K562 (cell line): ENCODE measurements at regions not wholly inside any gene's neighbourhood (a gene's known extent, or its start where the extent isn't known, plus 50 kb on each side); places are given as distances from the start of the nearest gene placed in this dataset.

Experiments used
- ATAC-seq: fragments of 200-7000 bp; cut with Tn5 transposase; 3 replicates; pipeline ENCODE4 v1.9.1; 2020; ENCODE audit warnings: moderate library complexity
- BruUV-seq: library from RNA; stranded (reverse); fragments of 400-500 nt; replicated peaks from 2 replicates; lab custom pipeline; 2021; lab: Mats Ljungman, UMichigan
- CTCF ChIA-PET: fragments of 300-600 bp; formaldehyde crosslinking; extraction: SDS; loops from one replicate; lab custom pipeline; 2021; ENCODE audit warnings: low intra/inter-chr PET ratio; lab: Yijun Ruan, JAX
- POLR2A ChIA-PET: fragments of 300-600, 350-650 bp; sonication (Branson Sonifier 250); formaldehyde crosslinking; extraction: SDS; loops from one replicate; lab custom pipeline; 2021; ENCODE audit warnings: antibody characterized with exemption, inconsistent platforms; lab: Yijun Ruan, JAX
- DNase-seq, 4 experiments: peaks; one replicate each; pipeline versions ENCODE4 v3.0.0 to v3.0.0-alpha.2; 2011 to 2018; ENCODE audit warnings: low spot score in 3 of 4, mixed read lengths in 3 of 4; ENCODE audit errors: extremely low read depth in 1 of 4
- FAIRE-seq: peaks from 2 replicates; lab custom pipeline; 2011; peaks lifted over from hg19 to GRCh38; lab: Jason Lieb, UNC
- H2AFZ ChIP-seq: 2 replicates; pipeline ENCODE4 v1.6.0; 2011; ENCODE audit warnings: low read depth, low read length, control low read depth, inconsistent platforms
- H3K27ac ChIP-seq: fragments of 200-600 bp; 3 replicates; pipeline ENCODE4 v1.8.0; 2011; ENCODE audit warnings: low read depth, mild to moderate bottlenecking, control low read depth, inconsistent platforms, low read length, moderate library complexity, mixed read lengths; ENCODE audit errors: extremely low read depth
- H3K27me3 ChIP-seq, 2 experiments: fragments of 300-600 bp in 1 of 2; 2 replicates in 1 of 2; 3 replicates in 1 of 2; pipeline versions ENCODE4 v1.6.0 to v1.8.0; 2011; ENCODE audit warnings: inconsistent platforms in 2 of 2, low read length in 2 of 2, mild to moderate bottlenecking in 1 of 2, mixed read lengths in 1 of 2, moderate library complexity in 1 of 2; ENCODE audit not compliant: control insufficient read depth in 2 of 2, insufficient read depth in 2 of 2
- H3K36me3 ChIP-seq: fragments of 300-600 bp; 3 replicates; pipeline ENCODE4 v1.8.0; 2011; ENCODE audit warnings: mild to moderate bottlenecking, low read length, inconsistent platforms; ENCODE audit not compliant: control insufficient read depth, insufficient read depth
- H3K4me1 ChIP-seq, 2 experiments: fragments of 200-600 bp in 1 of 2; replicated peaks in 1 of 2; 2 replicates in 1 of 2; 3 replicates in 1 of 2; pipeline versions ENCODE4 v1.5.1 to v1.8.0; 2011; ENCODE audit warnings: inconsistent platforms in 2 of 2, low read length in 2 of 2, mild to moderate bottlenecking in 1 of 2, mixed read lengths in 1 of 2, moderate library complexity in 1 of 2; ENCODE audit not compliant: control insufficient read depth in 2 of 2, insufficient read depth in 2 of 2
- H3K4me2 ChIP-seq: 2 replicates; pipeline ENCODE4 v1.6.1; 2011; ENCODE audit warnings: low read length, control low read depth, inconsistent platforms, mixed read lengths; ENCODE audit not compliant: insufficient read depth
- H3K4me3 ChIP-seq: fragments of 200-600 bp; sonication (generic), shearing (Covaris generic); 2 replicates; pipeline ENCODE4 v1.5.1; 2016; ENCODE audit warnings: control low read depth, inconsistent platforms
- H3K79me2 ChIP-seq: fragments of 200-600 bp; 3 replicates; pipeline ENCODE4 v1.8.0; 2011; ENCODE audit warnings: low read length, inconsistent platforms; ENCODE audit not compliant: control insufficient read depth, insufficient read depth
- H3K9ac ChIP-seq, 2 experiments: 2 replicates each; pipeline versions ENCODE4 v1.6.0 to v1.6.1; 2011; ENCODE audit warnings: low read depth in 2 of 2, low read length in 2 of 2, control low read depth in 1 of 2, inconsistent platforms in 1 of 2, mild to moderate bottlenecking in 1 of 2, mixed read lengths in 1 of 2; ENCODE audit not compliant: insufficient read depth in 1 of 2
- H3K9me1 ChIP-seq: one replicate; pipeline ENCODE4 v1.6.0; 2011; ENCODE audit warnings: inconsistent platforms, mild to moderate bottlenecking, low read length, moderate library complexity; ENCODE audit not compliant: control insufficient read depth, insufficient read depth
- H3K9me3 ChIP-seq: replicated peaks from 2 replicates; pipeline ENCODE4 v1.5.1; 2011; ENCODE audit warnings: low read depth, low read length, inconsistent platforms; ENCODE audit not compliant: control insufficient read depth, insufficient read depth
- H4K20me1 ChIP-seq: replicated peaks from 2 replicates; pipeline ENCODE4 v1.6.1; 2011; ENCODE audit warnings: low read length, inconsistent platforms, mixed read lengths; ENCODE audit not compliant: control insufficient read depth, insufficient read depth
- ASH1L ChIP-seq: fragments of 450-650 bp; IDR thresholded peaks from 2 replicates; pipeline ENCODE4 v1.6.1; 2018; ENCODE audit warnings: borderline replicate concordance, mild to moderate bottlenecking, low read depth; ENCODE audit not compliant: partially characterized antibody
- JUN ChIP-seq, 2 experiments: sonication (generic) in 1 of 2; formaldehyde crosslinking in 1 of 2; IDR thresholded peaks; 2 replicates each; pipeline versions ENCODE4 v1.6.1 to v1.8.0; 2012 to 2022; ENCODE audit warnings: borderline replicate concordance in 2 of 2, mild to moderate bottlenecking in 2 of 2, improper control_type of control experiment in 1 of 2, low read depth in 1 of 2, low read length in 1 of 2, missing genetic modification reagents in 1 of 2
- SIN3B ChIP-seq: fragments of 450-650 bp; IDR thresholded peaks from 2 replicates; pipeline ENCODE4 v1.6.1; 2017; ENCODE audit warnings: low read depth, mild to moderate bottlenecking, moderate library complexity
- TEAD2 ChIP-seq: fragments of 450-650 bp; IDR thresholded peaks from 2 replicates; pipeline ENCODE4 v1.6.1; 2016; ENCODE audit warnings: missing genetic modification characterization, control low read depth, missing compliant biosample characterization
- ZNF384 ChIP-seq: IDR thresholded peaks from 2 replicates; pipeline ENCODE4 v1.6.1; 2012; ENCODE audit warnings: low read depth, low read length, improper control_type of control experiment
- ZNF707 ChIP-seq: fragments of 250-450 bp; sonication (Bioruptor Pico); conservative IDR thresholded peaks from 2 replicates; pipeline ENCODE4 v1.8.0; 2022; ENCODE audit warnings: inconsistent platforms, mild to moderate bottlenecking, moderate library complexity
- in situ Hi-C: fragments of 300-500 bp; cut with MboI; formaldehyde crosslinking; loops from 4 replicates; pipeline ENCODE4 v1.15.0; 2018; ENCODE audit warnings: inconsistent platforms, mixed read lengths
- intact Hi-C: fragments of 100-400 bp; cut with micrococcal nuclease; formaldehyde crosslinking; loops from 2 replicates; pipeline ENCODE4 v1.14.2; 2022
- TF ChIP-seq, protein P1 (sequence below), 3 experiments: fragments of 200-800 bp in 1 of 3; fragments of 250-450 bp in 1 of 3; fragments of 450-650 bp in 1 of 3; sonication (Bioruptor Pico) in 1 of 3; sonication (Bioruptor generic) in 1 of 3; formaldehyde crosslinking in 1 of 3; IDR thresholded peaks; 2 replicates each; pipeline versions ENCODE4 v1.6.1 to v1.8.0; 2016 to 2022; ENCODE audit warnings: mild to moderate bottlenecking in 2 of 3, missing genetic modification characterization in 2 of 3, missing compliant biosample characterization in 1 of 3, moderate library complexity in 1 of 3

DNA sequence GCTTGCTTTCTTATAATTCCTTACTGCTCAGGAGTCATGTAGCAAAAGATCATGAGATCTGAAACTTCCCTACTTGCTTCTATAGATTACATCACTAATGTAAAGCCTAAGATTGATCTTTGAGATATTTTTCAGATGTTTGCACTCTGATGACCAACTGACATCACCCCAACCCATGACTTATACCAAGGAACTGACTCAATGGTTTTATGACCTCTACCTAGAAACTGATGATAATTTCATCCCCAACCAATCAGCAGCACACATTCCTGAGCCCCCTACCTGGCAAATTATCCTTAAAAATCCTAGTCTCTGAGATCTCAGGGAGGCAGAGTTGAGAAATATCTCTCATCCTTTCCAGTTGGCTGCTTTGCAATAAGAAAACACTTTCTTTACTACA is 122.3 kb upstream of the CAMK1G start:
- H3K9ac ChIP-seq, result no peak overlapping the region
- no peaks in the 10 kb centered on the region for H3K36me3 ChIP-seq
- no peaks in the 10 kb centered on the region for H3K4me1 ChIP-seq
- no peaks in the 10 kb centered on the region for H3K9me3 ChIP-seq
- H4K20me1 ChIP-seq, result no peaks in the 10 kb centered on the region
- no peak for DNase-seq
- intact Hi-C loops, result no loop called here
- H3K4me2 ChIP-seq, result no peak overlapping the region
- no peak overlapping the region for H3K27ac ChIP-seq
- FAIRE-seq, result no peak
- in situ Hi-C loops, result no loop called here
- no peaks in the 10 kb centered on the region for H3K9me1 ChIP-seq
- no peak for TF ChIP-seq ZNF384
- TF ChIP-seq ASH1L, result no peak
- TF ChIP-seq, protein P1, sequence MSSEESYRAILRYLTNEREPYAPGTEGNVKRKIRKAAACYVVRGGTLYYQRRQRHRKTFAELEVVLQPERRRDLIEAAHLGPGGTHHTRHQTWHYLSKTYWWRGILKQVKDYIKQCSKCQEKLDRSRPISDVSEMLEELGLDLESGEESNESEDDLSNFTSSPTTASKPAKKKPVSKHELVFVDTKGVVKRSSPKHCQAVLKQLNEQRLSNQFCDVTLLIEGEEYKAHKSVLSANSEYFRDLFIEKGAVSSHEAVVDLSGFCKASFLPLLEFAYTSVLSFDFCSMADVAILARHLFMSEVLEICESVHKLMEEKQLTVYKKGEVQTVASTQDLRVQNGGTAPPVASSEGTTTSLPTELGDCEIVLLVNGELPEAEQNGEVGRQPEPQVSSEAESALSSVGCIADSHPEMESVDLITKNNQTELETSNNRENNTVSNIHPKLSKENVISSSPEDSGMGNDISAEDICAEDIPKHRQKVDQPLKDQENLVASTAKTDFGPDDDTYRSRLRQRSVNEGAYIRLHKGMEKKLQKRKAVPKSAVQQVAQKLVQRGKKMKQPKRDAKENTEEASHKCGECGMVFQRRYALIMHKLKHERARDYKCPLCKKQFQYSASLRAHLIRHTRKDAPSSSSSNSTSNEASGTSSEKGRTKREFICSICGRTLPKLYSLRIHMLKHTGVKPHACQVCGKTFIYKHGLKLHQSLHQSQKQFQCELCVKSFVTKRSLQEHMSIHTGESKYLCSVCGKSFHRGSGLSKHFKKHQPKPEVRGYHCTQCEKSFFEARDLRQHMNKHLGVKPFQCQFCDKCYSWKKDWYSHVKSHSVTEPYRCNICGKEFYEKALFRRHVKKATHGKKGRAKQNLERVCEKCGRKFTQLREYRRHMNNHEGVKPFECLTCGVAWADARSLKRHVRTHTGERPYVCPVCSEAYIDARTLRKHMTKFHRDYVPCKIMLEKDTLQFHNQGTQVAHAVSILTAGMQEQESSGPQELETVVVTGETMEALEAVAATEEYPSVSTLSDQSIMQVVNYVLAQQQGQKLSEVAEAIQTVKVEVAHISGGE (CRISPR knock-in tag; IDR thresholded peaks at IDR 0.05), result no peak
- no peak for TF ChIP-seq ZNF707 (CRISPR knock-in tag)
- no peak for TF ChIP-seq JUN (IDR thresholded peaks at IDR 0.05; ENCODE audit: borderline replicate concordance, low read depth, low read length)
- no peak for TF ChIP-seq JUN (CRISPR knock-in tag; IDR thresholded peaks at IDR 0.05; ENCODE audit: borderline replicate concordance)
- TF ChIP-seq TEAD2, result no peak
- no peak for TF ChIP-seq SIN3B
- H3K4me3 ChIP-seq, result no peak overlapping the region
- CTCF ChIA-PET, result no interaction called here
- no peak for ATAC-seq
- H2AFZ ChIP-seq, result no peak overlapping the region
- BruUV-seq, result no TSS peak
- no peaks in the 10 kb centered on the region for H3K79me2 ChIP-seq
- POLR2A ChIA-PET, result interaction anchor here (0.8 kb wide), 1 partner anchor 67 kb away, joined by 3 read pairs; no protein-coding TSS in a partner anchor
- no peaks in the 10 kb centered on the region for H3K27me3 ChIP-seq
